CD4-positive, alpha-beta memory T cell (primary cell): ENCODE measurements at regions not wholly inside any gene's neighbourhood (a gene's known extent, or its start where the extent isn't known, plus 50 kb on each side); places are given as distances from the start of the nearest gene placed in this dataset.
"Not testable (repeated sequence)": the region's sequence is repeated elsewhere in the genome, so short reads cannot be mapped to it uniquely, and the experiment has no call there.

Source experiments
- CTCF ChIA-PET: fragments of 350-600 bp; sonication (Branson Sonifier 250); formaldehyde crosslinking; loops from one replicate; lab custom pipeline; 2021; ENCODE audit warnings: inconsistent platforms; ENCODE audit not compliant: partially characterized antibody; lab: Charles Lee
- POLR2A ChIA-PET: fragments of 350-600 bp; sonication (Branson Sonifier 250); formaldehyde crosslinking; loops from one replicate; lab custom pipeline; 2021; ENCODE audit not compliant: partially characterized antibody; lab: Charles Lee
- DNase-seq, 5 donors: peaks; one replicate each; pipeline versions ENCODE4 v3.0.0 to v3.0.0-alpha.2; 2020 to 2022; ENCODE audit warnings: mixed read lengths in 1 of 5
- H3K27ac ChIP-seq: one replicate; pipeline ENCODE4 v1.7.0; 2013; ENCODE audit warnings: low read depth, low read length
- H3K27me3 ChIP-seq: 2 replicates; pipeline ENCODE4 v1.7.0; 2013; ENCODE audit warnings: mild to moderate bottlenecking, low read length, moderate library complexity; ENCODE audit not compliant: insufficient read depth
- H3K36me3 ChIP-seq: 2 replicates; pipeline ENCODE4 v1.7.0; 2013; ENCODE audit warnings: mild to moderate bottlenecking, low read length, moderate library complexity; ENCODE audit not compliant: insufficient read depth
- H3K4me1 ChIP-seq: 2 replicates; pipeline ENCODE4 v1.7.0; 2013; ENCODE audit warnings: mild to moderate bottlenecking, low read length, moderate library complexity; ENCODE audit not compliant: insufficient read depth
- H3K4me3 ChIP-seq, 2 donors: one replicate each; pipeline ENCODE4 v1.7.0; 2013; ENCODE audit warnings: low read length in 2 of 2, mild to moderate bottlenecking in 1 of 2
- H3K9me3 ChIP-seq, 2 donors: one replicate each; pipeline ENCODE4 v1.7.0; 2013; ENCODE audit warnings: low read length in 2 of 2, control low read depth in 1 of 2; ENCODE audit not compliant: control insufficient read depth in 1 of 2
- H3K27ac Mint-ChIP-seq, 7 donors: one replicate each; pipeline ENCODE4 v1.8.0; 2020 to 2021; ENCODE audit warnings: mixed read lengths in 7 of 7, mild to moderate bottlenecking in 6 of 7, inconsistent platforms in 3 of 7, moderate library complexity in 3 of 7
- H3K27me3 Mint-ChIP-seq, 2 donors: one replicate each; pipeline ENCODE4 v1.8.0; 2020 to 2021; ENCODE audit warnings: mixed read lengths in 2 of 2
- H3K36me3 Mint-ChIP-seq, 2 donors: one replicate each; pipeline ENCODE4 v1.8.0; 2020 to 2021; ENCODE audit warnings: mixed read lengths in 2 of 2, inconsistent platforms in 1 of 2, mild to moderate bottlenecking in 1 of 2
- H3K4me1 Mint-ChIP-seq, 4 donors: one replicate each; pipeline ENCODE4 v1.8.0; 2020 to 2021; ENCODE audit warnings: mixed read lengths in 4 of 4, mild to moderate bottlenecking in 1 of 4
- H3K4me3 Mint-ChIP-seq, 8 donors: one replicate each; pipeline ENCODE4 v1.8.0; 2020 to 2021; ENCODE audit warnings: mixed read lengths in 8 of 8, mild to moderate bottlenecking in 7 of 8, moderate library complexity in 6 of 8, inconsistent platforms in 3 of 8
- H3K9me3 Mint-ChIP-seq, 8 donors: one replicate each; pipeline ENCODE4 v1.8.0; 2020 to 2021; ENCODE audit warnings: mixed read lengths in 8 of 8, mild to moderate bottlenecking in 5 of 8, inconsistent platforms in 3 of 8, moderate library complexity in 1 of 8
- intact Hi-C: fragments of 100-400 bp; cut with micrococcal nuclease; formaldehyde crosslinking; loops from one replicate; pipeline ENCODE4 v1.15.1; 2023

DNA sequence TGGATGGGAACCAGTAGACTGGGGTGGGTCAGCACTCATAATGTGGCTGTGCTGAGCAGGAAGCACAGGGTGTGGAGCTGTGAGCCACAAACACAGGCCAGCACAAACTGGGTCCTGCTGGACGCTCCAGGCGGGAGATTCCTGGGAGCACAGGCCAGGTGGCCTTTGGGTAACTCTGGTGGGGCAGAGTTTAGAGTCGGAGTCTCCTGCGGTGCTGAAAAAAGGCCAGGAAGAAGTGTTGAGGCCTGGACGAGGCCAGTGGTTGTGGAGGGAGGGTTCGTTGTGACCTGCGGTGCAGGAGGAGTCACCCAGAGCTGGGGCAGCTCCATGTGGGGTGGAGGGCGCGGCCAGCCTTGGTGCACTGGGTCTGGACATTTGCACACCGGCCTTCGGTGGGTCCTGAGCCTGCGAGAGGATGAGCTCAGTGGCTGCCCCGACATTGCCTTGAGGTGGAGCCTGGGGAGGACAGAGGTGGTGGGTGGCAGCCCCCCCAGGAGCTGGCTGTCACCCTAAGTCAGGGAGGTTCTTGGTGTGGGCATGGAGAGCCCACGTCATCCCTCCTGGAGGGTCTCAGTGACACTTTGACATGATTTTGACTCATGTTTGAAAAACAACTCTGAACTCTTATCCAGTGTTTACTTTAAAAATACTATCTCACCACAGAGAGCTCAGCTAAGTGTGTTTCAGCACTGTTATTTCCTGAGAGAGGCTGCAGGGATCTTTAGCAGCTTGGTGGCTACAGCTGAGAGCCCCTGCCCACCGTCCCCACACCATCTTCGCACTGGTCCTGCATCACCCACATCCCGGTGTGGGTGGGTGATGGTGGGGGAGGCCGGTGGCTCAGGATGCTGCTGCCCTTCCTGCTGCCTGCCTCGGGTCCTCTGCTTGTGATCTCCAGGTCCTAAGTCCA, 98.7 kb downstream of the NPIPB11 start:
- no peak for DNase-seq
- H3K4me3 ChIP-seq = no peak overlapping the region
- peak overlapping the region in 2 of 7 donors; percentile 63 to 65 for H3K27ac Mint-ChIP-seq
- H3K27me3 ChIP-seq = no peaks in the 10 kb centered on the region
- ChIA-PET POLR2A (no interaction called here), CTCF (no interaction called here)
- no peaks in the 10 kb centered on the region for H3K9me3 ChIP-seq
- H3K4me1 Mint-ChIP-seq = peaks cover 0 to 4% (median under 1%) of the 10 kb centered on the region in 4 donors
- no peaks in the 10 kb centered on the region for H3K27me3 Mint-ChIP-seq
- H3K9me3 Mint-ChIP-seq = no peaks in the 10 kb centered on the region
- no peaks in the 10 kb centered on the region for H3K4me1 ChIP-seq
- H3K27ac ChIP-seq = no peak overlapping the region
- H3K36me3 Mint-ChIP-seq = peaks cover 4 to 6% of the 10 kb centered on the region in 2 donors
- H3K4me3 Mint-ChIP-seq = no peak overlapping the region
- no peaks in the 10 kb centered on the region for H3K36me3 ChIP-seq
- intact Hi-C loops = no loop called here

DNA sequence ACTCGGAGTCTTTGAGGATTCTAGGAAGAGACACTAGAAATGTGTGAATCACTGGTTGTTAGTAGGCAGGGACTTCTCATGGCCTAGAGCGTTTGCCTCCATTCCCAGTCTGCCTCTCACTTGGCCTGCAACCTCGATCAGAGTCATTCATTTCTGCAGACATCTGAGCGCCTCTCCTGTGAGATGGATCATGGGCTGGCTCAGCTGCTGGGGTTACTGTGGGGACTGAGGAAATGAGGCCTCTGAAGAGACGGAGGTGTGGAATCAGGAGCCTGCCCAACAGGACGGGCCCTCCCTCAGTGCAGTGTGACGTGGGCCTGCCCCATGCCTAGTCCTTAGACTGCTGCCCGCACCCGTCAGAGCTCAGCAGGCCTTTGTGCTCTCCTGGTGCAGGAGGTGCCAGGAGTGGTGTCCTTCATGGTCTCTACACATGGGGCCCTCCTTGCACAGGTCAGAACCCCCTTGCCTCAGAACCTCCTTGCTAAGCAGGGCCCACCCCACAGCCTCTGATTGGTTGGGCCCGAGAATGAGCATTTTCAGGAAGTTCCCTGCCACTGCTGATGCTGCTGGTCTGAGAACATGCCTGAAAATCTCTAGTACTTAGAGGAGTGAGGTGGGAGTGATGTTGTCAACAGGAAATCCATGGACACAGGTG, 99.4 kb downstream of the NPIPB11 start:
- Mint-ChIP-seq H3K4me1 (peaks cover 0 to 4% (median 2%) of the 10 kb centered on the region in 4 donors), H3K36me3 (peaks cover 6 to 7% of the 10 kb centered on the region in 2 donors), H3K9me3 (no peaks in the 10 kb centered on the region), H3K27me3 (no peaks in the 10 kb centered on the region), H3K4me3 (no peak overlapping the region), H3K27ac (peak overlapping the region in 1 of 7 donors; percentile 63)
- Histone ChIP-seq H3K27ac (no peak overlapping the region), H3K4me3 (no peak overlapping the region), H3K4me1 (no peaks in the 10 kb centered on the region), H3K27me3 (no peaks in the 10 kb centered on the region), H3K9me3 (no peaks in the 10 kb centered on the region), H3K36me3 (no peaks in the 10 kb centered on the region)
- CTCF ChIA-PET = no interaction called here
- POLR2A ChIA-PET = no interaction called here
- intact Hi-C loops = no loop called here
- no peak for DNase-seq

DNA sequence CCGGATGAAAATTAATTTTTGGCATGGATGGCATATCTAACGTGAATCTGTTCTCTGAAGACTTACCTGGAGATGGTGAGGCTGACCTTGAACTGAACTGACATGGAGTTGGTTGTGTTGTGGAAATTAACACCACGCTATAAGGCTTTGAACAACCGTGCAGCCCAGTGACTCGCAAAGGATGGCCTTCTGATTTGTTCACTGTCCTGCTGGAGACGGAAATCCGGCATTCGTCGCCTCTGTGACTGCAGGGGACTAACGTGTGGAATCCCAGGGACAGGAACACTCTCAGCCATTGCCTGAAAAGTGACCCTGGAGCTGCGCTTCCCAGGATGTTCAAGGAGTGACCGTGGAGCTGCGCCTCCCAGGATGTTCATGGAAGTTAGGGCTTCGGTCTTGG, 100.3 kb downstream of the NPIPB11 start:
- ChIA-PET CTCF (no interaction called here), POLR2A (no interaction called here)
- no peak overlapping the region for H3K4me3 Mint-ChIP-seq
- H3K4me1 ChIP-seq = no peaks in the 10 kb centered on the region
- no peaks in the 10 kb centered on the region for H3K9me3 ChIP-seq
- intact Hi-C loops = no loop called here
- H3K36me3 ChIP-seq = no peaks in the 10 kb centered on the region
- H3K4me3 ChIP-seq = no peak overlapping the region
- no peaks in the 10 kb centered on the region for H3K27me3 Mint-ChIP-seq
- no peak for DNase-seq
- H3K36me3 Mint-ChIP-seq = peaks cover 6 to 7% of the 10 kb centered on the region in 2 donors
- peaks cover 0 to 4% (median 2%) of the 10 kb centered on the region in 4 donors for H3K4me1 Mint-ChIP-seq
- no peak overlapping the region for H3K27ac ChIP-seq
- no peaks in the 10 kb centered on the region for H3K9me3 Mint-ChIP-seq
- no peaks in the 10 kb centered on the region for H3K27me3 ChIP-seq
- H3K27ac Mint-ChIP-seq = peak overlapping the region in 1 of 7 donors; percentile 47

DNA sequence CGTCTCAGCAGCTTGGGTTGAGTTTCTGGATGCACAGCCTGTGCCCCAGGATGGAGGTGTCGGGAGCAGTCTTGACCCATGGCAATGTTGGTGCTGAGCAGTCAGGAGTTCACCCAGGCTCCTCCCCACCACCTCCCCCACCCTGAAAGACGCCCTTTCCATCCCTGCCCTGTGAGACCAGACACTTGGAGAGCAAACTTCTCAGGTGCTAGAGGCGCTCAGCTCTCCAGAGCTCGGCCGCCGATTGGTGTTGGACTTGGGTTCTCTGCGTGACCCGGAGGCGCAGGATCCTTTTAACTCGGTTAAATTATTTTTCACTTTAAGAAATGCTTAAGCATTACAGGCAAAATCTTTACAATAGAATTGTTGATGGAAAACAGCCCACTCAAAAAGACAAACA, 101.5 kb downstream of the NPIPB11 start:
- not testable (repeated sequence) for H3K27ac Mint-ChIP-seq, H3K4me3 Mint-ChIP-seq

DNA sequence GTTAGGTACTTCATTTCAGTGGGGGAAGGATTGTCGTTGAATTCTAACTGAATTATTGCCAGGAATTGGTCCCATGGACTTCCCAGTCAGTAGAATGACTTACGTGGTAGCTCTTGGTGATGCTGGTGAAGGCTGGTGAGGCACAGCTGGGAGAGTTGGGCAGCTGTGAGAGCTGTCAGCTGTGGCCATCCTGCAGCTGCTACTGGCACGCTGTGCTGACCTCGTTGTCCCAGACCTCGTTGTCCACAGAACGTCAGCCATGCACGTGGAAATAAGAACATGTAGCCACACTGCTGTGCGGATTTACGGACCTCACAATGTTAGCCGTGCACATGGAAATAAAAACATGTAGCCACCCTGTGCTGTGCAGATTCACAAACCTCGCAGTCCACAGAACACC, 102.3 kb downstream of the NPIPB11 start:
- no peaks in the 10 kb centered on the region for H3K27me3 ChIP-seq
- no peaks in the 10 kb centered on the region for H3K27me3 Mint-ChIP-seq
- peaks cover 0 to 6% (median 3%) of the 10 kb centered on the region in 4 donors for H3K4me1 Mint-ChIP-seq
- H3K36me3 Mint-ChIP-seq = peaks cover 4 to 7% of the 10 kb centered on the region in 2 donors
- H3K4me3 ChIP-seq = no peak overlapping the region
- no peak overlapping the region for H3K27ac Mint-ChIP-seq
- ChIA-PET CTCF (no interaction called here), POLR2A (no interaction called here)
- H3K4me1 ChIP-seq = no peaks in the 10 kb centered on the region
- DNase-seq = no peak
- H3K36me3 ChIP-seq = no peaks in the 10 kb centered on the region
- H3K4me3 Mint-ChIP-seq = no peak overlapping the region
- intact Hi-C loops = no loop called here
- H3K9me3 ChIP-seq = no peaks in the 10 kb centered on the region
- no peaks in the 10 kb centered on the region for H3K9me3 Mint-ChIP-seq
- H3K27ac ChIP-seq = no peak overlapping the region

More for the DNA sequence above, 101.5 kb downstream of the NPIPB11 start:
- POLR2A ChIA-PET, H3K9me3 Mint-ChIP-seq, H3K27me3 Mint-ChIP-seq, H3K36me3 Mint-ChIP-seq, CTCF ChIA-PET, DNase-seq, H3K4me3 ChIP-seq, H3K27ac ChIP-seq, H3K36me3 ChIP-seq, H3K4me1 ChIP-seq, H3K9me3 ChIP-seq, intact Hi-C loops, H3K4me1 Mint-ChIP-seq, H3K27me3 ChIP-seq: not testable (repeated sequence)

DNA sequence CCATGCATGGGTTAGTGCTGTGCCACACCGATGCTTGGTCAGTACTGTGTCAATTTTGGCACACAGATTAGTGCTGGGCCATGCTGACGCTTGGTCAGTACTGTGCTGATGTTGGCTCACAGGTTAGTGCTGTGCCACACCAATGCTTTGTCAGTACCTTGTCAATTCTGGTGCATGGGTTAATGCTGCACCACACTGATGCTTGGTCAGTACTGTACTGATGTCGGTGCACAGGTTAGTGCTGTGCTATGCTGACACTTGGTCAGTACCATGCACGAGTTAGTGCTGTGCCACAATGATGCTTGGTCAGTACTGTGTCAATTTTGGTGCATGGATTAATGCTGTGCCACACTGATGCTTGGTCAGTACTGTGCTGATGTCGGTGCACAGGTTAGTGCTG, 103.0 kb downstream of the NPIPB11 start:
- intact Hi-C loops = no loop called here
- no peaks in the 10 kb centered on the region for H3K4me1 ChIP-seq
- no peak overlapping the region for H3K27ac ChIP-seq
- ChIA-PET CTCF (no interaction called here), POLR2A (no interaction called here)
- Mint-ChIP-seq H3K9me3 (no peaks in the 10 kb centered on the region), H3K27me3 (no peaks in the 10 kb centered on the region), H3K4me1 (peaks cover 0 to 6% (median 4%) of the 10 kb centered on the region in 4 donors), H3K27ac (no peak overlapping the region), H3K4me3 (no peak overlapping the region), H3K36me3 (peaks cover 4 to 7% of the 10 kb centered on the region in 2 donors)
- no peak overlapping the region for H3K4me3 ChIP-seq
- no peaks in the 10 kb centered on the region for H3K27me3 ChIP-seq
- H3K9me3 ChIP-seq = no peaks in the 10 kb centered on the region
- H3K36me3 ChIP-seq = no peaks in the 10 kb centered on the region
- no peak for DNase-seq

DNA sequence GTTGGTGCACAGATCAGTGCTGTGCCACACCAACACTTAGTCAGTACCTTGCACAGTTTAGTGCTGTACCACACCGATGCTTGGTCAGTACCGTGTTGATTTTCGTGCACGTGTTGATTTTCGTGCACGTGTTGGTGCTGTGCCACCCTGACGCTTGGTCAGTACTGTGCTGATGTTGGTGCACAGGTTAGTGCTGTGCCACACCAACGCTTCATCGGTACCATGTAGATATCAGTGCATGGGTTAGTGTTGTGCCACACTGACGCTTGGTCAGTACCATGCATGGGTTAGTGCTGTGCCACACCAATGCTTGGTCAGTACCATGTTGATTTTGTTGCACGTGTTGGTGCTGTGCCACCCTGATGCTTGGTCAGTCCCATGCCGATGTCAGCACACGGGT, 103.5 kb downstream of the NPIPB11 start:
- Mint-ChIP-seq H3K36me3 (peaks cover 4 to 7% of the 10 kb centered on the region in 2 donors), H3K27ac (no peak overlapping the region), H3K4me1 (peaks cover 0 to 6% (median 4%) of the 10 kb centered on the region in 4 donors), H3K27me3 (no peaks in the 10 kb centered on the region), H3K4me3 (no peak overlapping the region), H3K9me3 (no peaks in the 10 kb centered on the region)
- Histone ChIP-seq H3K4me1 (no peaks in the 10 kb centered on the region), H3K4me3 (no peak overlapping the region), H3K36me3 (no peaks in the 10 kb centered on the region), H3K9me3 (no peaks in the 10 kb centered on the region), H3K27ac (no peak overlapping the region), H3K27me3 (no peaks in the 10 kb centered on the region)
- intact Hi-C loops = no loop called here
- ChIA-PET POLR2A (no interaction called here), CTCF (no interaction called here)
- no peak for DNase-seq
